ENCODE measurements at regions not wholly inside any gene's neighbourhood (a gene's known extent, or its start where the extent isn't known, plus 50 kb on each side); places are given as distances from the start of the nearest gene placed in this dataset.
A peak's percentile ranks its signal among the peaks of the same experiment; 100 is the strongest.

- ChIA-PET CTCF (interaction anchor here (0.7 to 0.9 kb wide), 2 partner anchors 16 to 19 kb away, joined by 3 to 5 read pairs; no protein-coding TSS in a partner anchor), POLR2A (no interaction called here)
- Histone ChIP-seq H2AFZ (ENCODE audit: low read depth) (no peak overlapping the region), H3K4me3 (ENCODE audit: low read depth in 2 of 2, low read length in 1 of 2) (no peak overlapping the region), H3K79me2 (ENCODE audit: insufficient read depth) (no peaks in the 10 kb centered on the region), H3K27ac (ENCODE audit: low read depth in 2 of 2, low read length in 1 of 2) (no peak overlapping the region), H3K9me3 (no peaks in the 10 kb centered on the region), H3K27me3 (ENCODE audit: insufficient read depth) (no peaks in the 10 kb centered on the region), H3K9ac (no peak overlapping the region), H4K20me1 (ENCODE audit: insufficient read depth) (no peaks in the 10 kb centered on the region), H3K9me2 (no peaks in the 10 kb centered on the region), H3F3A (replicated peaks; ENCODE audit: insufficient read depth) (no peaks in the 10 kb centered on the region), H3K4me1 (ENCODE audit: control insufficient read depth in 1 of 2, insufficient read depth in 2 of 2, low read depth in 1 of 2, low read length in 1 of 2) (no peaks in the 10 kb centered on the region), H3K4me2 (no peak overlapping the region), H3K36me3 (replicated peaks in 1 of 2; ENCODE audit: control insufficient read depth in 1 of 2, insufficient read depth in 2 of 2, low read length in 1 of 2) (no peaks in the 10 kb centered on the region)
- 100% methylated on average over 1 of the region's 1 CpG for WGBS (ENCODE audit: low lambda C conversion rate)
- TF ChIP-seq, protein P1, sequence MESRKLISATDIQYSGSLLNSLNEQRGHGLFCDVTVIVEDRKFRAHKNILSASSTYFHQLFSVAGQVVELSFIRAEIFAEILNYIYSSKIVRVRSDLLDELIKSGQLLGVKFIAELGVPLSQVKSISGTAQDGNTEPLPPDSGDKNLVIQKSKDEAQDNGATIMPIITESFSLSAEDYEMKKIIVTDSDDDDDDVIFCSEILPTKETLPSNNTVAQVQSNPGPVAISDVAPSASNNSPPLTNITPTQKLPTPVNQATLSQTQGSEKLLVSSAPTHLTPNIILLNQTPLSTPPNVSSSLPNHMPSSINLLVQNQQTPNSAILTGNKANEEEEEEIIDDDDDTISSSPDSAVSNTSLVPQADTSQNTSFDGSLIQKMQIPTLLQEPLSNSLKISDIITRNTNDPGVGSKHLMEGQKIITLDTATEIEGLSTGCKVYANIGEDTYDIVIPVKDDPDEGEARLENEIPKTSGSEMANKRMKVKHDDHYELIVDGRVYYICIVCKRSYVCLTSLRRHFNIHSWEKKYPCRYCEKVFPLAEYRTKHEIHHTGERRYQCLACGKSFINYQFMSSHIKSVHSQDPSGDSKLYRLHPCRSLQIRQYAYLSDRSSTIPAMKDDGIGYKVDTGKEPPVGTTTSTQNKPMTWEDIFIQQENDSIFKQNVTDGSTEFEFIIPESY (IDR thresholded peaks at IDR 0.05; ENCODE audit: borderline replicate concordance, low read depth): no peak
- TF ChIP-seq GABPA (IDR thresholded peaks at IDR 0.05; ENCODE audit: low read depth): no peak
- TF ChIP-seq ELF1 (IDR thresholded peaks at IDR 0.05): no peak
- TF ChIP-seq, protein P2, sequence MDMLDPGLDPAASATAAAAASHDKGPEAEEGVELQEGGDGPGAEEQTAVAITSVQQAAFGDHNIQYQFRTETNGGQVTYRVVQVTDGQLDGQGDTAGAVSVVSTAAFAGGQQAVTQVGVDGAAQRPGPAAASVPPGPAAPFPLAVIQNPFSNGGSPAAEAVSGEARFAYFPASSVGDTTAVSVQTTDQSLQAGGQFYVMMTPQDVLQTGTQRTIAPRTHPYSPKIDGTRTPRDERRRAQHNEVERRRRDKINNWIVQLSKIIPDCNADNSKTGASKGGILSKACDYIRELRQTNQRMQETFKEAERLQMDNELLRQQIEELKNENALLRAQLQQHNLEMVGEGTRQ (IDR thresholded peaks at IDR 0.05; ENCODE audit: borderline replicate concordance, low read depth, low read length): no peak
- TF ChIP-seq FOSL2 (IDR thresholded peaks at IDR 0.05; ENCODE audit: borderline replicate concordance, low read depth): no peak
- no peak for TF ChIP-seq FOXM1 (IDR thresholded peaks at IDR 0.05; ENCODE audit: low read depth)
- TF ChIP-seq RXRA (IDR thresholded peaks at IDR 0.05; ENCODE audit: borderline replicate concordance, low read depth): no peak
- TF ChIP-seq NRF1 (IDR thresholded peaks at IDR 0.05; ENCODE audit: low read depth, low read length): no peak
- no peak for TF ChIP-seq SMC3 (IDR thresholded peaks at IDR 0.05; ENCODE audit: low read depth, low read length)
- TF ChIP-seq PBX3 (IDR thresholded peaks at IDR 0.05): no peak
- no peak for TF ChIP-seq POLR2AphosphoS5 (IDR thresholded peaks at IDR 0.05; ENCODE audit: low read depth, low read length)
- no peak for TF ChIP-seq USF1 (IDR thresholded peaks at IDR 0.05; ENCODE audit: borderline replicate concordance, low read depth)
- TF ChIP-seq GATA2 (CRISPR knock-in tag; IDR thresholded peaks at IDR 0.05): no peak
- no peak for DNase-seq
Observed at GRCh38 chr5:57795203-57795602, 312.6 kb upstream of the ACTBL2 start.

- H3K9me3 ChIP-seq: no peaks in the 10 kb centered on the region
- DNase-seq: no peak
- H3K9ac ChIP-seq: no peak overlapping the region
- ChIA-PET POLR2A (no interaction called here), CTCF (interaction anchor here (1.3 to 2.3 kb wide), 2 partner anchors 12 to 669 kb away, joined by 4 to 5 read pairs; no protein-coding TSS in a partner anchor)
- 60% methylated on average over 1 of the region's 1 CpG for WGBS (ENCODE audit: low lambda C conversion rate)
- no peak overlapping the region; the same call in 1 of the 2 replicates for H2AFZ ChIP-seq (ENCODE audit: low read depth)
- H3K27ac ChIP-seq (ENCODE audit: low read depth in 2 of 2, low read length in 1 of 2): peak overlapping the region in 1 of 2 experiments; percentile 29; a peak in 2 of 4 replicates
- no peak overlapping the region for H3K4me2 ChIP-seq
- H3K4me3 ChIP-seq (ENCODE audit: low read depth in 2 of 2, low read length in 1 of 2): no peak overlapping the region
- H3K27me3 ChIP-seq (ENCODE audit: insufficient read depth): no peaks in the 10 kb centered on the region
- no peaks in the 10 kb centered on the region for H4K20me1 ChIP-seq (ENCODE audit: insufficient read depth)
- H3F3A ChIP-seq (replicated peaks; ENCODE audit: insufficient read depth): peaks cover 3% of the 10 kb centered on the region
- H3K36me3 ChIP-seq (replicated peaks in 1 of 2; ENCODE audit: control insufficient read depth in 1 of 2, insufficient read depth in 2 of 2, low read length in 1 of 2): no peaks in the 10 kb centered on the region
- H3K4me1 ChIP-seq (ENCODE audit: control insufficient read depth in 1 of 2, insufficient read depth in 2 of 2, low read depth in 1 of 2, low read length in 1 of 2): no peaks in the 10 kb centered on the region
- H3K9me2 ChIP-seq: no peaks in the 10 kb centered on the region
- no peaks in the 10 kb centered on the region for H3K79me2 ChIP-seq (ENCODE audit: insufficient read depth)
- TF ChIP-seq RAD21 (IDR thresholded peaks at IDR 0.05; ENCODE audit: low read length) (no peak), MEF2A (IDR thresholded peaks at IDR 0.05; ENCODE audit: borderline replicate concordance, low read depth) (no peak), MXI1 (IDR thresholded peaks at IDR 0.05; ENCODE audit: low read depth, low read length) (no peak), NFIC (IDR thresholded peaks at IDR 0.05; ENCODE audit: borderline replicate concordance) (no peak), POLR2AphosphoS5 (IDR thresholded peaks at IDR 0.05; ENCODE audit: low read depth, low read length) (no peak), USF1 (IDR thresholded peaks at IDR 0.05; ENCODE audit: borderline replicate concordance, low read depth) (no peak), PBX3 (IDR thresholded peaks at IDR 0.05) (no peak), CHD2 (IDR thresholded peaks at IDR 0.05; ENCODE audit: low read length, partially characterized antibody) (no peak), NRF1 (IDR thresholded peaks at IDR 0.05; ENCODE audit: low read depth, low read length) (no peak), JUND (IDR thresholded peaks at IDR 0.05) (no peak), GATA2 (CRISPR knock-in tag; IDR thresholded peaks at IDR 0.05) (no peak), MAX (IDR thresholded peaks at IDR 0.05; ENCODE audit: low read depth) (no peak), TAF1 (IDR thresholded peaks at IDR 0.05; ENCODE audit: borderline replicate concordance, low read depth, low read length) (no peak), TEAD4 (IDR thresholded peaks at IDR 0.05; ENCODE audit: borderline replicate concordance, insufficient read depth) (no peak)
Observed at GRCh38 chr5:57791875-57792274, 309.3 kb upstream of the ACTBL2 start.
